Left colon (tissue), 2 donors: ENCODE measurements at regions not wholly inside any gene's neighbourhood (a gene's known extent, or its start where the extent isn't known, plus 50 kb on each side); places are given as distances from the start of the nearest gene placed in this dataset.

Experiments
- ATAC-seq: fragments of 200-7000 bp; cut with Tn5 transposase; one replicate; pipeline ENCODE4 v1.9.1; 2020; ENCODE audit warnings: mild to moderate bottlenecking, moderate library complexity
- DNase-seq, 2 donors: peaks; one replicate each; pipeline ENCODE4 v3.0.0-alpha.2; 2020
- intact Hi-C, 2 donors: fragments of 100-400 bp; cut with DNase I in 1 of 2; cut with micrococcal nuclease in 1 of 2; formaldehyde crosslinking; loops; one replicate each; pipeline versions ENCODE4 v1.11.2 to v1.14.0; 2022; cut with DNase I, micrococcal nuclease
- donor health status: DM: no; HTN: no; CAD: no.
- donor health status: DM: yes; HTN: yes; CAD: no.

GRCh38 chr3:102183186-102183585 is 251.6 kb upstream of the ZPLD1 start:
- ATAC-seq: no peak
- intact Hi-C loops: no loop called here
- DNase-seq: no peak

GRCh38 chr3:102183623-102184022 is 251.2 kb upstream of the ZPLD1 start:
- ATAC-seq: no peak
- intact Hi-C loops: no loop called here
- no peak for DNase-seq

- intact Hi-C loops: no loop called here
- no peak for ATAC-seq
- no peak for DNase-seq
Measured at GRCh38 chr3:102189541-102189940, 245.3 kb upstream of the ZPLD1 start.

GRCh38 chr3:102189956-102190723 is 244.7 kb upstream of the ZPLD1 start:
- intact Hi-C loops: no loop called here
- ATAC-seq: no peak
- DNase-seq: no peak

- DNase-seq: no peak
- intact Hi-C loops: no loop called here
- no peak for ATAC-seq
Measured at GRCh38 chr3:102192575-102192974, 242.2 kb upstream of the ZPLD1 start.

- ATAC-seq: no peak
- DNase-seq: no peak
- intact Hi-C loops: no loop called here
Measured at GRCh38 chr3:102193255-102193654, 241.6 kb upstream of the ZPLD1 start.

GRCh38 chr3:102194001-102194400 is 240.8 kb upstream of the ZPLD1 start:
- intact Hi-C loops: no loop called here
- ATAC-seq: no peak
- no peak for DNase-seq

- ATAC-seq (no peak), DNase-seq (no peak)
- intact Hi-C loops: no loop called here
Measured at GRCh38 chr3:102194760-102195159, 240.1 kb upstream of the ZPLD1 start.

- intact Hi-C loops: no loop called here
- DNase-seq (peak; percentile 26 to 49), ATAC-seq (peak; percentile 98)
Measured at GRCh38 chr3:102195198-102195948, 239.4 kb upstream of the ZPLD1 start.

- ATAC-seq (no peak), DNase-seq (no peak)
- intact Hi-C loops: no loop called here
Measured at GRCh38 chr3:102200126-102200525, 234.7 kb upstream of the ZPLD1 start.

GRCh38 chr3:102200560-102200959 is 234.3 kb upstream of the ZPLD1 start:
- no peak for DNase-seq
- intact Hi-C loops: no loop called here
- ATAC-seq: no peak

GRCh38 chr3:102205647-102206046 is 229.2 kb upstream of the ZPLD1 start:
- no peak for ATAC-seq
- no peak for DNase-seq
- intact Hi-C loops: no loop called here

- intact Hi-C loops: no loop called here
- DNase-seq (peak; percentile 50 to 81), ATAC-seq (peak; percentile 87)
Measured at GRCh38 chr3:102206511-102207031, 228.2 kb upstream of the ZPLD1 start.

GRCh38 chr3:102207151-102207571 is 227.7 kb upstream of the ZPLD1 start:
- DNase-seq: no peak
- intact Hi-C loops: no loop called here
- no peak for ATAC-seq

GRCh38 chr3:102215166-102215565 is 219.6 kb upstream of the ZPLD1 start:
- intact Hi-C loops: no loop called here
- ATAC-seq (no peak), DNase-seq (no peak)

GRCh38 chr3:102223132-102223531 is 211.7 kb upstream of the ZPLD1 start:
- intact Hi-C loops: loop anchor here in 1 of 2 donors (10.0 kb wide), 1 partner anchor 418 kb away; no protein-coding TSS in a partner anchor
- no peak for DNase-seq

GRCh38 chr3:102224171-102224570 is 210.6 kb upstream of the ZPLD1 start:
- DNase-seq (peak in 1 of 2 donors; percentile 36), ATAC-seq (peak; percentile 85)
- intact Hi-C loops: loop anchor here (2.0 to 10.0 kb wide), 2 partner anchors 415 to 419 kb away; no protein-coding TSS in a partner anchor

More at GRCh38 chr3:102223132-102223531, 211.7 kb upstream of the ZPLD1 start:
- ATAC-seq: no peak

GRCh38 chr3:102225005-102225404 is 209.8 kb upstream of the ZPLD1 start:
- DNase-seq (no peak), ATAC-seq (no peak)
- intact Hi-C loops: loop anchor here (2.0 to 10.0 kb wide), 2 partner anchors 416 to 420 kb away; no protein-coding TSS in a partner anchor

GRCh38 chr3:102225407-102226132 is 209.2 kb upstream of the ZPLD1 start:
- intact Hi-C loops: loop anchor here (2.0 to 10.0 kb wide), 2 partner anchors 417 to 421 kb away; no protein-coding TSS in a partner anchor
- no peak for DNase-seq
- ATAC-seq: peak; percentile 87
